HG03108 (cell line): ENCODE measurements at regions not wholly inside any gene's neighbourhood (a gene's known extent, or its start where the extent isn't known, plus 50 kb on each side); places are given as distances from the start of the nearest gene placed in this dataset.
"Not testable (repeated sequence)": the region's sequence is repeated elsewhere in the genome, so short reads cannot be mapped to it uniquely, and the experiment has no call there.

Experiments used
- ATAC-seq: cut with Tn5 transposase; IDR thresholded peaks from one replicate; pipeline ENCODE4 v1.9.1; 2021; ENCODE audit warnings: moderate library complexity; ENCODE audit not compliant: unreplicated experiment

- no peak for ATAC-seq
Observed at GRCh38 chr12:97005174-97005573, 98.1 kb downstream of the NEDD1 start.

GRCh38 chr12:97005646-97006045 is 98.6 kb downstream of the NEDD1 start:
- ATAC-seq, result no peak

- ATAC-seq, result no peak
Observed at GRCh38 chr12:97006585-97006984, 99.5 kb downstream of the NEDD1 start.

GRCh38 chr12:97016163-97016562 is 109.1 kb downstream of the NEDD1 start:
- ATAC-seq, result no peak

GRCh38 chr12:97017213-97017612 is 110.2 kb downstream of the NEDD1 start:
- no peak for ATAC-seq

- ATAC-seq, result no peak
Observed at GRCh38 chr12:97022536-97023230, 115.6 kb downstream of the NEDD1 start.

- no peak for ATAC-seq
Observed at GRCh38 chr12:97024393-97024792, 117.3 kb downstream of the NEDD1 start.

- ATAC-seq, result no peak
Observed at GRCh38 chr12:97026901-97027300, 119.8 kb downstream of the NEDD1 start.

- no peak for ATAC-seq
Observed at GRCh38 chr12:97027482-97027881, 120.4 kb downstream of the NEDD1 start.

GRCh38 chr12:97038131-97038530 is 131.1 kb downstream of the NEDD1 start:
- no peak for ATAC-seq

- ATAC-seq, result no peak
Observed at GRCh38 chr12:97038834-97039233, 131.8 kb downstream of the NEDD1 start.

- ATAC-seq, result no peak
Observed at GRCh38 chr12:97046901-97047300, 139.8 kb downstream of the NEDD1 start.

GRCh38 chr12:97047361-97047760 is 140.3 kb downstream of the NEDD1 start:
- no peak for ATAC-seq

- ATAC-seq, result no peak
Observed at GRCh38 chr12:97048421-97049035, 141.5 kb downstream of the NEDD1 start.

- no peak for ATAC-seq
Observed at GRCh38 chr12:97050509-97050908, 143.5 kb downstream of the NEDD1 start.

GRCh38 chr12:97051341-97051740 is 144.3 kb downstream of the NEDD1 start:
- ATAC-seq, result no peak

GRCh38 chr12:97061171-97061570 is 154.1 kb downstream of the NEDD1 start:
- ATAC-seq, result no peak

GRCh38 chr12:97063292-97063935 is 156.4 kb downstream of the NEDD1 start:
- ATAC-seq, result no peak

GRCh38 chr12:97075161-97075933 is 168.3 kb downstream of the NEDD1 start:
- no peak for ATAC-seq

GRCh38 chr12:97075934-97076630 is 169.0 kb downstream of the NEDD1 start:
- no peak for ATAC-seq

GRCh38 chr12:97076912-97077311 is 169.9 kb downstream of the NEDD1 start:
- ATAC-seq, result not testable (repeated sequence)
